ENCODE measurements at regions not wholly inside any gene's neighbourhood (a gene's known extent, or its start where the extent isn't known, plus 50 kb on each side); places are given as distances from the start of the nearest gene placed in this dataset.

- no peak overlapping the region for H2BK120ac ChIP-seq (ENCODE audit: low read depth, low read length)
- H3K4me3 ChIP-seq (ENCODE audit: low read length in 2 of 2): no peak overlapping the region
- no peaks in the 10 kb centered on the region for H3K9me3 ChIP-seq (replicated peaks in 1 of 2; ENCODE audit: control insufficient read depth in 2 of 2, insufficient read depth in 1 of 2, low read depth in 1 of 2, low read length in 2 of 2)
- no peak for DNase-seq (ENCODE audit: low spot score)
- no peaks in the 10 kb centered on the region for H3K36me3 ChIP-seq (replicated peaks in 1 of 2; ENCODE audit: control insufficient read depth in 2 of 2, insufficient read depth in 2 of 2, low read length in 2 of 2)
- H3K14ac ChIP-seq (ENCODE audit: low read length): no peak overlapping the region
- no CpG with 5 or more reads among the region's 3 CpGs for WGBS, 2 donors (ENCODE audit: extremely low coverage in 2 of 2, insufficient read length in 2 of 2, insufficient replicate concordance in 1 of 2)
- no peak overlapping the region for H2AFZ ChIP-seq (ENCODE audit: low read length)
- H3K27ac ChIP-seq (replicated peaks; ENCODE audit: low read length): no peak overlapping the region
- no peak overlapping the region for H4K91ac ChIP-seq (ENCODE audit: low read depth, low read length, poor library complexity)
- peaks cover 0 to 2% (median 0%) of the 10 kb centered on the region in 3 experiments for H3K27me3 ChIP-seq (ENCODE audit: control insufficient read depth in 3 of 3, insufficient read depth in 3 of 3, low read depth in 1 of 3, low read length in 3 of 3)
- no peak overlapping the region for H3K23ac ChIP-seq (ENCODE audit: low read depth, low read length, poor library complexity)
- H3K9ac ChIP-seq (ENCODE audit: low read depth, low read length, poor library complexity): no peak overlapping the region
- peak overlapping the region; percentile 19 for H3K18ac ChIP-seq (ENCODE audit: low read length)
- no peak overlapping the region for H4K8ac ChIP-seq (ENCODE audit: low read depth, low read length)
- H3K4ac ChIP-seq (ENCODE audit: low read length): no peak overlapping the region
- no peak overlapping the region for H2AK5ac ChIP-seq (ENCODE audit: low read depth, low read length)
- H3K4me1 ChIP-seq (ENCODE audit: control insufficient read depth in 2 of 2, insufficient read depth in 1 of 2, low read depth in 1 of 2, low read length in 2 of 2): peaks cover 0 to 13% of the 10 kb centered on the region in 2 donors
- H2BK5ac ChIP-seq (ENCODE audit: low read length): no peak overlapping the region
- no peak overlapping the region for H2BK15ac ChIP-seq (ENCODE audit: low read length)
- H3K4me2 ChIP-seq (ENCODE audit: insufficient read depth, low read length, poor library complexity, severe bottlenecking): no peak overlapping the region
- no peaks in the 10 kb centered on the region for H3K79me1 ChIP-seq (ENCODE audit: low read depth, low read length)
- no peak overlapping the region for H2BK12ac ChIP-seq (ENCODE audit: low read length)
Measured at GRCh38 chr5:135091286-135091685, 57.3 kb upstream of the PITX1 start.

- Histone ChIP-seq H3K9ac (ENCODE audit: low read depth, low read length, poor library complexity) (no peak overlapping the region), H3K4ac (ENCODE audit: low read length) (no peak overlapping the region), H2BK5ac (ENCODE audit: low read length) (no peak overlapping the region), H3K18ac (ENCODE audit: low read length) (no peak overlapping the region), H3K27me3 (ENCODE audit: control insufficient read depth in 3 of 3, insufficient read depth in 3 of 3, low read depth in 1 of 3, low read length in 3 of 3) (peaks cover 0 to 2% (median 0%) of the 10 kb centered on the region in 3 experiments), H3K23ac (ENCODE audit: low read depth, low read length, poor library complexity) (no peak overlapping the region), H4K8ac (ENCODE audit: low read depth, low read length) (no peak overlapping the region), H2BK12ac (ENCODE audit: low read length) (no peak overlapping the region), H3K14ac (ENCODE audit: low read length) (no peak overlapping the region), H3K4me1 (ENCODE audit: control insufficient read depth in 2 of 2, insufficient read depth in 1 of 2, low read depth in 1 of 2, low read length in 2 of 2) (peaks cover 0 to 8% of the 10 kb centered on the region in 2 donors), H3K36me3 (replicated peaks in 1 of 2; ENCODE audit: control insufficient read depth in 2 of 2, insufficient read depth in 2 of 2, low read length in 2 of 2) (no peaks in the 10 kb centered on the region), H3K9me3 (replicated peaks in 1 of 2; ENCODE audit: control insufficient read depth in 2 of 2, insufficient read depth in 1 of 2, low read depth in 1 of 2, low read length in 2 of 2) (no peaks in the 10 kb centered on the region), H3K79me1 (ENCODE audit: low read depth, low read length) (no peaks in the 10 kb centered on the region), H2AFZ (ENCODE audit: low read length) (no peak overlapping the region), H3K4me2 (ENCODE audit: insufficient read depth, low read length, poor library complexity, severe bottlenecking) (no peak overlapping the region), H2AK5ac (ENCODE audit: low read depth, low read length) (no peak overlapping the region), H3K27ac (replicated peaks; ENCODE audit: low read length) (no peak overlapping the region), H4K91ac (ENCODE audit: low read depth, low read length, poor library complexity) (no peak overlapping the region), H2BK120ac (ENCODE audit: low read depth, low read length) (no peak overlapping the region), H3K4me3 (ENCODE audit: low read length in 2 of 2) (no peak overlapping the region), H2BK15ac (ENCODE audit: low read length) (no peak overlapping the region)
- WGBS, 2 donors (ENCODE audit: extremely low coverage in 2 of 2, insufficient read length in 2 of 2, insufficient replicate concordance in 1 of 2): no CpG with 5 or more reads among the region's 3 CpGs
- no peak for DNase-seq (ENCODE audit: low spot score)
Measured at GRCh38 chr5:135089912-135090311, 55.9 kb upstream of the PITX1 start.

- Histone ChIP-seq H4K8ac (ENCODE audit: low read depth, low read length) (no peak overlapping the region), H3K4ac (ENCODE audit: low read length) (no peak overlapping the region), H3K4me1 (ENCODE audit: control insufficient read depth in 2 of 2, insufficient read depth in 1 of 2, low read depth in 1 of 2, low read length in 2 of 2) (peaks cover 0 to 4% of the 10 kb centered on the region in 2 donors), H4K91ac (ENCODE audit: low read depth, low read length, poor library complexity) (no peak overlapping the region), H3K27me3 (ENCODE audit: control insufficient read depth in 3 of 3, insufficient read depth in 3 of 3, low read depth in 1 of 3, low read length in 3 of 3) (no peaks in the 10 kb centered on the region), H2BK120ac (ENCODE audit: low read depth, low read length) (no peak overlapping the region), H3K23ac (ENCODE audit: low read depth, low read length, poor library complexity) (no peak overlapping the region), H2BK12ac (ENCODE audit: low read length) (no peak overlapping the region), H2AFZ (ENCODE audit: low read length) (no peak overlapping the region), H3K18ac (ENCODE audit: low read length) (no peak overlapping the region), H2AK5ac (ENCODE audit: low read depth, low read length) (no peak overlapping the region), H3K14ac (ENCODE audit: low read length) (no peak overlapping the region), H2BK5ac (ENCODE audit: low read length) (no peak overlapping the region), H3K9ac (ENCODE audit: low read depth, low read length, poor library complexity) (no peak overlapping the region), H3K4me3 (ENCODE audit: low read length in 2 of 2) (no peak overlapping the region), H3K36me3 (replicated peaks in 1 of 2; ENCODE audit: control insufficient read depth in 2 of 2, insufficient read depth in 2 of 2, low read length in 2 of 2) (no peaks in the 10 kb centered on the region), H3K27ac (replicated peaks; ENCODE audit: low read length) (no peak overlapping the region), H2BK15ac (ENCODE audit: low read length) (no peak overlapping the region), H3K4me2 (ENCODE audit: insufficient read depth, low read length, poor library complexity, severe bottlenecking) (no peak overlapping the region), H3K79me1 (ENCODE audit: low read depth, low read length) (no peaks in the 10 kb centered on the region), H3K9me3 (replicated peaks in 1 of 2; ENCODE audit: control insufficient read depth in 2 of 2, insufficient read depth in 1 of 2, low read depth in 1 of 2, low read length in 2 of 2) (no peaks in the 10 kb centered on the region)
- DNase-seq (ENCODE audit: low spot score): no peak
- no CpG with 5 or more reads among the region's 2 CpGs for WGBS, 2 donors (ENCODE audit: extremely low coverage in 2 of 2, insufficient read length in 2 of 2, insufficient replicate concordance in 1 of 2)
Measured at GRCh38 chr5:135088911-135089310, 54.9 kb upstream of the PITX1 start.

GRCh38 chr5:135087950-135088349, 53.9 kb upstream of the PITX1 start:
- H3K9me3 ChIP-seq (replicated peaks in 1 of 2; ENCODE audit: control insufficient read depth in 2 of 2, insufficient read depth in 1 of 2, low read depth in 1 of 2, low read length in 2 of 2): no peaks in the 10 kb centered on the region

More at GRCh38 chr5:135087950-135088349, 53.9 kb upstream of the PITX1 start:
- Histone ChIP-seq H2AFZ (ENCODE audit: low read length) (no peak overlapping the region), H3K4me2 (ENCODE audit: insufficient read depth, low read length, poor library complexity, severe bottlenecking) (no peak overlapping the region), H2AK5ac (ENCODE audit: low read depth, low read length) (no peak overlapping the region), H3K9ac (ENCODE audit: low read depth, low read length, poor library complexity) (no peak overlapping the region), H3K79me1 (ENCODE audit: low read depth, low read length) (no peaks in the 10 kb centered on the region), H3K23ac (ENCODE audit: low read depth, low read length, poor library complexity) (no peak overlapping the region), H3K27me3 (ENCODE audit: control insufficient read depth in 3 of 3, insufficient read depth in 3 of 3, low read depth in 1 of 3, low read length in 3 of 3) (no peaks in the 10 kb centered on the region), H2BK12ac (ENCODE audit: low read length) (no peak overlapping the region), H2BK15ac (ENCODE audit: low read length) (no peak overlapping the region), H4K91ac (ENCODE audit: low read depth, low read length, poor library complexity) (no peak overlapping the region), H3K36me3 (replicated peaks in 1 of 2; ENCODE audit: control insufficient read depth in 2 of 2, insufficient read depth in 2 of 2, low read length in 2 of 2) (no peaks in the 10 kb centered on the region), H3K18ac (ENCODE audit: low read length) (no peak overlapping the region), H2BK5ac (ENCODE audit: low read length) (no peak overlapping the region), H3K4me3 (ENCODE audit: low read length in 2 of 2) (no peak overlapping the region), H3K14ac (ENCODE audit: low read length) (peak overlapping the region; percentile 49), H3K4ac (ENCODE audit: low read length) (no peak overlapping the region), H2BK120ac (ENCODE audit: low read depth, low read length) (no peak overlapping the region), H3K4me1 (ENCODE audit: control insufficient read depth in 2 of 2, insufficient read depth in 1 of 2, low read depth in 1 of 2, low read length in 2 of 2) (peaks cover 0 to 4% of the 10 kb centered on the region in 2 donors), H3K27ac (replicated peaks; ENCODE audit: low read length) (no peak overlapping the region), H4K8ac (ENCODE audit: low read depth, low read length) (no peak overlapping the region)
- no CpG with 5 or more reads among the region's 1 CpG for WGBS, 2 donors (ENCODE audit: extremely low coverage in 2 of 2, insufficient read length in 2 of 2, insufficient replicate concordance in 1 of 2)
- DNase-seq (ENCODE audit: low spot score): no peak

Measured in neuronal stem cell (in vitro differentiated cells).